PC-9 (cell line): ENCODE measurements at regions not wholly inside any gene's neighbourhood (a gene's known extent, or its start where the extent isn't known, plus 50 kb on each side); places are given as distances from the start of the nearest gene placed in this dataset.

Experiments used
- CTCF ChIP-seq: fragments of 200-600 bp; sonication (generic); conservative IDR thresholded peaks from 2 replicates; pipeline ENCODE4 v1.6.1; 2017; ENCODE audit warnings: mixed run types, antibody characterized with exemption, mild to moderate bottlenecking, moderate library complexity
- EZH2 ChIP-seq: fragments of 200-600 bp; sonication (generic); IDR thresholded peaks from 2 replicates; pipeline ENCODE4 v1.8.0; 2017; ENCODE audit warnings: antibody characterized with exemption, low read depth

GRCh38 chr1:17984583-17984982 is 123.0 kb upstream of the IGSF21 start:
- TF ChIP-seq CTCF = peak; percentile 73
- no peak for TF ChIP-seq EZH2
